GM23338 (cell line): ENCODE measurements at regions not wholly inside any gene's neighbourhood (a gene's known extent, or its start where the extent isn't known, plus 50 kb on each side); places are given as distances from the start of the nearest gene placed in this dataset.

Experiments
- ATAC-seq: fragments of 200-7000 bp; cut with Tn5 transposase; 3 replicates; pipeline ENCODE4 v1.9.1; 2020
- DNase-seq: peaks from one replicate; pipeline ENCODE4 v3.0.0-alpha.2; 2015; ENCODE audit warnings: low spot score
- H2AFZ ChIP-seq: fragments of 200-600 bp; sonication (generic); 2 replicates; pipeline ENCODE4 v1.8.0; 2016; ENCODE audit warnings: antibody characterized with exemption, mild to moderate bottlenecking, moderate library complexity
- H3F3A ChIP-seq: fragments of 200-600 bp; sonication (generic); replicated peaks from 2 replicates; pipeline ENCODE4 v1.8.0; 2017; ENCODE audit warnings: antibody characterized with exemption, mixed run types, low read depth
- H3K27ac ChIP-seq: fragments of 200-600 bp; sonication (generic); 2 replicates; pipeline ENCODE4 v1.6.1; 2016; ENCODE audit warnings: low read depth
- H3K27me3 ChIP-seq: fragments of 200-600 bp; sonication (generic); 2 replicates; pipeline ENCODE4 v1.8.0; 2016; ENCODE audit warnings: mild to moderate bottlenecking, mixed run types, moderate library complexity; ENCODE audit not compliant: insufficient read depth
- H3K36me3 ChIP-seq: fragments of 200-600 bp; sonication (generic); 2 replicates; pipeline ENCODE4 v1.8.0; 2016; ENCODE audit warnings: mild to moderate bottlenecking; ENCODE audit not compliant: insufficient read depth
- H3K4me1 ChIP-seq: fragments of 200-600 bp; sonication (generic); 2 replicates; pipeline ENCODE4 v1.8.0; 2016; ENCODE audit warnings: mild to moderate bottlenecking, moderate library complexity; ENCODE audit not compliant: insufficient read depth
- H3K4me2 ChIP-seq: fragments of 200-600 bp; sonication (generic); 2 replicates; pipeline ENCODE4 v1.7.1; 2017; ENCODE audit warnings: mixed run types
- H3K4me3 ChIP-seq: fragments of 200-600 bp; sonication (generic); 2 replicates; pipeline ENCODE4 v1.6.1; 2016; ENCODE audit warnings: mixed run types
- H3K79me2 ChIP-seq: fragments of 200-600 bp; sonication (generic); replicated peaks from 2 replicates; pipeline ENCODE4 v1.8.0; 2017; ENCODE audit warnings: mild to moderate bottlenecking; ENCODE audit not compliant: insufficient read depth
- H3K9me2 ChIP-seq: fragments of 200-600 bp; sonication (generic); 2 replicates; pipeline ENCODE4 v1.8.0; 2017; ENCODE audit not compliant: insufficient read depth
- H4K20me1 ChIP-seq: fragments of 200-600 bp; sonication (generic); replicated peaks from 2 replicates; pipeline ENCODE4 v1.8.0; 2017; ENCODE audit warnings: mild to moderate bottlenecking; ENCODE audit not compliant: insufficient read depth
- H3K27ac Mint-ChIP-seq: 2 replicates; pipeline ENCODE4 v1.8.0; 2020; ENCODE audit warnings: inconsistent platforms, mild to moderate bottlenecking, moderate library complexity, mixed read lengths
- H3K27me3 Mint-ChIP-seq: 3 replicates; pipeline ENCODE4 v1.8.0; 2022; ENCODE audit warnings: low read depth, mild to moderate bottlenecking, moderate library complexity, mixed read lengths, inconsistent platforms; ENCODE audit not compliant: insufficient read depth, poor library complexity
- H3K36me3 Mint-ChIP-seq: 3 replicates; pipeline ENCODE4 v1.8.0; 2021; ENCODE audit warnings: low read depth, mild to moderate bottlenecking, inconsistent platforms, moderate library complexity, mixed read lengths
- H3K4me1 Mint-ChIP-seq: 3 replicates; pipeline ENCODE4 v1.8.0; 2020; ENCODE audit warnings: mild to moderate bottlenecking, inconsistent platforms, mixed read lengths
- H3K4me3 Mint-ChIP-seq: 3 replicates; pipeline ENCODE4 v1.8.0; 2021; ENCODE audit warnings: moderate library complexity, mild to moderate bottlenecking, inconsistent platforms, mixed read lengths
- H3K9me3 Mint-ChIP-seq: 3 replicates; pipeline ENCODE4 v1.8.0; 2020; ENCODE audit warnings: moderate library complexity, mild to moderate bottlenecking, inconsistent platforms, mixed read lengths
- CREB1 ChIP-seq: fragments of 250-450 bp; sonication (Bioruptor Pico); IDR thresholded peaks from 2 replicates; pipeline ENCODE4 v1.5.0; 2020; ENCODE audit warnings: low read depth, mild to moderate bottlenecking, moderate library complexity
- CTCF ChIP-seq, 2 experiments: fragments of 200-600 bp in 1 of 2; sonication (generic) in 1 of 2; conservative IDR thresholded peaks; 2 replicates each; pipeline versions ENCODE4 v1.5.1 to v1.6.1; 2016 to 2017; ENCODE audit warnings: antibody characterized with exemption in 2 of 2, low read depth in 2 of 2, mild to moderate bottlenecking in 2 of 2, moderate library complexity in 1 of 2
- ETS1 ChIP-seq: IDR thresholded peaks from 2 replicates; pipeline ENCODE4 v1.6.1; 2016; ENCODE audit warnings: antibody characterized with exemption
- EZH2 ChIP-seq: fragments of 200-600 bp; sonication (generic); IDR thresholded peaks from one replicate; pipeline ENCODE4 v1.8.0; 2017; ENCODE audit warnings: antibody characterized with exemption, mild to moderate bottlenecking, low read depth; ENCODE audit not compliant: unreplicated experiment
- EZH2phosphoT487 ChIP-seq: fragments of 200-600 bp; sonication (generic); IDR thresholded peaks from one replicate; pipeline ENCODE4 v1.8.1; 2018; ENCODE audit warnings: antibody characterized with exemption; ENCODE audit not compliant: unreplicated experiment
- JUNB ChIP-seq: IDR thresholded peaks from one replicate; pipeline ENCODE4 v1.6.1; 2016; ENCODE audit warnings: antibody characterized with exemption; ENCODE audit not compliant: unreplicated experiment
- NANOG ChIP-seq: IDR thresholded peaks from 2 replicates; pipeline ENCODE4 v1.6.1; 2016; ENCODE audit warnings: antibody characterized with exemption, borderline replicate concordance
- POLR2AphosphoS5 ChIP-seq: IDR thresholded peaks from 2 replicates; pipeline ENCODE4 v1.6.1; 2016; ENCODE audit warnings: antibody characterized with exemption, low read depth
- REST ChIP-seq: IDR thresholded peaks from one replicate; pipeline ENCODE4 v1.6.1; 2018; ENCODE audit warnings: antibody characterized with exemption; ENCODE audit not compliant: unreplicated experiment
- STAT1 ChIP-seq: IDR thresholded peaks from one replicate; pipeline ENCODE4 v1.6.1; 2016; ENCODE audit warnings: antibody characterized with exemption; ENCODE audit not compliant: unreplicated experiment
- ZNF114 ChIP-seq: fragments of 250-450 bp; sonication (Bioruptor Pico); IDR thresholded peaks from 2 replicates; pipeline ENCODE4 v1.5.0; 2020; ENCODE audit warnings: mild to moderate bottlenecking, moderate library complexity
- ZNF331 ChIP-seq: fragments of 250-450 bp; sonication (Bioruptor Pico); IDR thresholded peaks from 2 replicates; pipeline ENCODE4 v1.5.0; 2020; ENCODE audit warnings: low read depth, mild to moderate bottlenecking, moderate library complexity
- ZNF462 ChIP-seq: fragments of 250-450 bp; sonication (Bioruptor Pico); IDR thresholded peaks from 2 replicates; pipeline ENCODE4 v1.5.0; 2020; ENCODE audit warnings: mild to moderate bottlenecking, moderate library complexity

- TF ChIP-seq ZNF331 (CRISPR knock-in tag), result no peak
- no peak for TF ChIP-seq ZNF114 (CRISPR knock-in tag)
- TF ChIP-seq JUNB, result no peak
- TF ChIP-seq POLR2AphosphoS5, result no peak
These were observed 568.8 kb downstream of the HTR7 start (continued) for GRCh38 chr10:90289037-90289436.

GRCh38 chr10:90293616-90294015 is 564.2 kb downstream of the HTR7 start:
- no peaks in the 10 kb centered on the region for H3K36me3 ChIP-seq
- no peak for ATAC-seq
- no peaks in the 10 kb centered on the region for H3K27me3 ChIP-seq
- H3K4me3 ChIP-seq, result no peak overlapping the region
- H4K20me1 ChIP-seq, result no peaks in the 10 kb centered on the region
- no peaks in the 10 kb centered on the region for H3K79me2 ChIP-seq
- H3F3A ChIP-seq, result no peaks in the 10 kb centered on the region
- Mint-ChIP-seq H3K27ac (no peak overlapping the region), H3K9me3 (no peaks in the 10 kb centered on the region; the same call in 2 of the 3 replicates), H3K36me3 (no peaks in the 10 kb centered on the region; the same call in 2 of the 3 replicates), H3K4me3 (no peak overlapping the region), H3K27me3 (no peaks in the 10 kb centered on the region), H3K4me1 (peaks cover 15% of the 10 kb centered on the region)
- H3K4me2 ChIP-seq, result no peak overlapping the region
- DNase-seq, result no peak
- H3K4me1 ChIP-seq, result peaks cover 9% of the 10 kb centered on the region; the same call in 1 of the 2 replicates
- no peaks in the 10 kb centered on the region for H3K9me2 ChIP-seq
- TF ChIP-seq CTCF (conservative IDR thresholded peaks at IDR 0.05; ENCODE audit: low read depth in 2 of 2) (no peak), ZNF331 (CRISPR knock-in tag) (no peak), EZH2phosphoT487 (no peak), ZNF114 (CRISPR knock-in tag) (no peak), ZNF462 (CRISPR knock-in tag) (no peak), NANOG (no peak), ETS1 (no peak), POLR2AphosphoS5 (no peak), STAT1 (no peak), EZH2 (no peak), CREB1 (CRISPR knock-in tag) (no peak), JUNB (no peak), REST (no peak)
- no peak overlapping the region for H3K27ac ChIP-seq
- H2AFZ ChIP-seq, result no peak overlapping the region
